GM23338 (cell line): ENCODE measurements at regions not wholly inside any gene's neighbourhood (a gene's known extent, or its start where the extent isn't known, plus 50 kb on each side); places are given as distances from the start of the nearest gene placed in this dataset.

Source experiments
- CREB1 ChIP-seq: fragments of 250-450 bp; sonication (Bioruptor Pico); IDR thresholded peaks from 2 replicates; pipeline ENCODE4 v1.5.0; 2020; ENCODE audit warnings: low read depth, mild to moderate bottlenecking, moderate library complexity
- EZH2 ChIP-seq: fragments of 200-600 bp; sonication (generic); IDR thresholded peaks from one replicate; pipeline ENCODE4 v1.8.0; 2017; ENCODE audit warnings: antibody characterized with exemption, mild to moderate bottlenecking, low read depth; ENCODE audit not compliant: unreplicated experiment
- EZH2phosphoT487 ChIP-seq: fragments of 200-600 bp; sonication (generic); IDR thresholded peaks from one replicate; pipeline ENCODE4 v1.8.1; 2018; ENCODE audit warnings: antibody characterized with exemption; ENCODE audit not compliant: unreplicated experiment
- JUNB ChIP-seq: IDR thresholded peaks from one replicate; pipeline ENCODE4 v1.6.1; 2016; ENCODE audit warnings: antibody characterized with exemption; ENCODE audit not compliant: unreplicated experiment
- NANOG ChIP-seq: IDR thresholded peaks from 2 replicates; pipeline ENCODE4 v1.6.1; 2016; ENCODE audit warnings: antibody characterized with exemption, borderline replicate concordance
- POLR2AphosphoS5 ChIP-seq: IDR thresholded peaks from 2 replicates; pipeline ENCODE4 v1.6.1; 2016; ENCODE audit warnings: antibody characterized with exemption, low read depth
- STAT1 ChIP-seq: IDR thresholded peaks from one replicate; pipeline ENCODE4 v1.6.1; 2016; ENCODE audit warnings: antibody characterized with exemption; ENCODE audit not compliant: unreplicated experiment
- ZNF114 ChIP-seq: fragments of 250-450 bp; sonication (Bioruptor Pico); IDR thresholded peaks from 2 replicates; pipeline ENCODE4 v1.5.0; 2020; ENCODE audit warnings: mild to moderate bottlenecking, moderate library complexity
- TF ChIP-seq, protein P1 (sequence below), 2 experiments: fragments of 200-600 bp in 1 of 2; sonication (generic) in 1 of 2; conservative IDR thresholded peaks; 2 replicates each; pipeline versions ENCODE4 v1.5.1 to v1.6.1; 2016 to 2017; ENCODE audit warnings: antibody characterized with exemption in 2 of 2, low read depth in 2 of 2, mild to moderate bottlenecking in 2 of 2, moderate library complexity in 1 of 2
- TF ChIP-seq, protein P2 (sequence below): IDR thresholded peaks from one replicate; pipeline ENCODE4 v1.6.1; 2018; ENCODE audit warnings: antibody characterized with exemption; ENCODE audit not compliant: unreplicated experiment
- TF ChIP-seq, protein P3 (sequence below): IDR thresholded peaks from 2 replicates; pipeline ENCODE4 v1.6.1; 2016; ENCODE audit warnings: antibody characterized with exemption
- TF ChIP-seq, protein P4 (sequence below): fragments of 250-450 bp; sonication (Bioruptor Pico); IDR thresholded peaks from 2 replicates; pipeline ENCODE4 v1.5.0; 2020; ENCODE audit warnings: mild to moderate bottlenecking, moderate library complexity

DNA sequence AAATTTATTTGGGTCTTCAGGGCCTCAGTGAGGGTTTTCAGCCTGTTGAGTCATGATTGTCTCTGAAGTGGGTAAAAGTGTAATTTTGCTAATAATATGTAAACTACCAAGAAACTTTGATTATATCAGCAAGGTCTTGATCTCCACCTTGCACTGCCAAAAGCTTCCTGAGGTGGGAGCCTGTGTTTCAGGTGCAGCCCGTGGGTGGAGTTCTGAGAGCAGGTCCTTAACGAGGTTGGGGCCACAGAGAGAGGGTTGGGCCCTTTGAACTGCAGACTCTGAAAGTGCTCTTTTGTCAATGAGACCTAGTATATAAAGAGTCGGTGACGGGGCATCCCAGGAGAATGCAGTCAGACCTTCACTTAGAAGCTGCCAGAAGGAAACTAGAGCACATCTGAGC, 129.7 kb upstream of the MAP3K4 start:
- TF ChIP-seq EZH2 (no peak), POLR2AphosphoS5 (no peak), CREB1 (CRISPR knock-in tag) (no peak), EZH2phosphoT487 (no peak), NANOG (no peak), JUNB (no peak), ZNF114 (no peak), STAT1 (no peak)
- TF ChIP-seq, protein P1, sequence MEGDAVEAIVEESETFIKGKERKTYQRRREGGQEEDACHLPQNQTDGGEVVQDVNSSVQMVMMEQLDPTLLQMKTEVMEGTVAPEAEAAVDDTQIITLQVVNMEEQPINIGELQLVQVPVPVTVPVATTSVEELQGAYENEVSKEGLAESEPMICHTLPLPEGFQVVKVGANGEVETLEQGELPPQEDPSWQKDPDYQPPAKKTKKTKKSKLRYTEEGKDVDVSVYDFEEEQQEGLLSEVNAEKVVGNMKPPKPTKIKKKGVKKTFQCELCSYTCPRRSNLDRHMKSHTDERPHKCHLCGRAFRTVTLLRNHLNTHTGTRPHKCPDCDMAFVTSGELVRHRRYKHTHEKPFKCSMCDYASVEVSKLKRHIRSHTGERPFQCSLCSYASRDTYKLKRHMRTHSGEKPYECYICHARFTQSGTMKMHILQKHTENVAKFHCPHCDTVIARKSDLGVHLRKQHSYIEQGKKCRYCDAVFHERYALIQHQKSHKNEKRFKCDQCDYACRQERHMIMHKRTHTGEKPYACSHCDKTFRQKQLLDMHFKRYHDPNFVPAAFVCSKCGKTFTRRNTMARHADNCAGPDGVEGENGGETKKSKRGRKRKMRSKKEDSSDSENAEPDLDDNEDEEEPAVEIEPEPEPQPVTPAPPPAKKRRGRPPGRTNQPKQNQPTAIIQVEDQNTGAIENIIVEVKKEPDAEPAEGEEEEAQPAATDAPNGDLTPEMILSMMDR (conservative IDR thresholded peaks at IDR 0.05; ENCODE audit: low read depth in 2 of 2): peak; percentile 28 to 49
- TF ChIP-seq, protein P2, sequence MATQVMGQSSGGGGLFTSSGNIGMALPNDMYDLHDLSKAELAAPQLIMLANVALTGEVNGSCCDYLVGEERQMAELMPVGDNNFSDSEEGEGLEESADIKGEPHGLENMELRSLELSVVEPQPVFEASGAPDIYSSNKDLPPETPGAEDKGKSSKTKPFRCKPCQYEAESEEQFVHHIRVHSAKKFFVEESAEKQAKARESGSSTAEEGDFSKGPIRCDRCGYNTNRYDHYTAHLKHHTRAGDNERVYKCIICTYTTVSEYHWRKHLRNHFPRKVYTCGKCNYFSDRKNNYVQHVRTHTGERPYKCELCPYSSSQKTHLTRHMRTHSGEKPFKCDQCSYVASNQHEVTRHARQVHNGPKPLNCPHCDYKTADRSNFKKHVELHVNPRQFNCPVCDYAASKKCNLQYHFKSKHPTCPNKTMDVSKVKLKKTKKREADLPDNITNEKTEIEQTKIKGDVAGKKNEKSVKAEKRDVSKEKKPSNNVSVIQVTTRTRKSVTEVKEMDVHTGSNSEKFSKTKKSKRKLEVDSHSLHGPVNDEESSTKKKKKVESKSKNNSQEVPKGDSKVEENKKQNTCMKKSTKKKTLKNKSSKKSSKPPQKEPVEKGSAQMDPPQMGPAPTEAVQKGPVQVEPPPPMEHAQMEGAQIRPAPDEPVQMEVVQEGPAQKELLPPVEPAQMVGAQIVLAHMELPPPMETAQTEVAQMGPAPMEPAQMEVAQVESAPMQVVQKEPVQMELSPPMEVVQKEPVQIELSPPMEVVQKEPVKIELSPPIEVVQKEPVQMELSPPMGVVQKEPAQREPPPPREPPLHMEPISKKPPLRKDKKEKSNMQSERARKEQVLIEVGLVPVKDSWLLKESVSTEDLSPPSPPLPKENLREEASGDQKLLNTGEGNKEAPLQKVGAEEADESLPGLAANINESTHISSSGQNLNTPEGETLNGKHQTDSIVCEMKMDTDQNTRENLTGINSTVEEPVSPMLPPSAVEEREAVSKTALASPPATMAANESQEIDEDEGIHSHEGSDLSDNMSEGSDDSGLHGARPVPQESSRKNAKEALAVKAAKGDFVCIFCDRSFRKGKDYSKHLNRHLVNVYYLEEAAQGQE: no peak
- TF ChIP-seq, protein P3, sequence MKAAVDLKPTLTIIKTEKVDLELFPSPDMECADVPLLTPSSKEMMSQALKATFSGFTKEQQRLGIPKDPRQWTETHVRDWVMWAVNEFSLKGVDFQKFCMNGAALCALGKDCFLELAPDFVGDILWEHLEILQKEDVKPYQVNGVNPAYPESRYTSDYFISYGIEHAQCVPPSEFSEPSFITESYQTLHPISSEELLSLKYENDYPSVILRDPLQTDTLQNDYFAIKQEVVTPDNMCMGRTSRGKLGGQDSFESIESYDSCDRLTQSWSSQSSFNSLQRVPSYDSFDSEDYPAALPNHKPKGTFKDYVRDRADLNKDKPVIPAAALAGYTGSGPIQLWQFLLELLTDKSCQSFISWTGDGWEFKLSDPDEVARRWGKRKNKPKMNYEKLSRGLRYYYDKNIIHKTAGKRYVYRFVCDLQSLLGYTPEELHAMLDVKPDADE: no peak
- TF ChIP-seq, protein P4, sequence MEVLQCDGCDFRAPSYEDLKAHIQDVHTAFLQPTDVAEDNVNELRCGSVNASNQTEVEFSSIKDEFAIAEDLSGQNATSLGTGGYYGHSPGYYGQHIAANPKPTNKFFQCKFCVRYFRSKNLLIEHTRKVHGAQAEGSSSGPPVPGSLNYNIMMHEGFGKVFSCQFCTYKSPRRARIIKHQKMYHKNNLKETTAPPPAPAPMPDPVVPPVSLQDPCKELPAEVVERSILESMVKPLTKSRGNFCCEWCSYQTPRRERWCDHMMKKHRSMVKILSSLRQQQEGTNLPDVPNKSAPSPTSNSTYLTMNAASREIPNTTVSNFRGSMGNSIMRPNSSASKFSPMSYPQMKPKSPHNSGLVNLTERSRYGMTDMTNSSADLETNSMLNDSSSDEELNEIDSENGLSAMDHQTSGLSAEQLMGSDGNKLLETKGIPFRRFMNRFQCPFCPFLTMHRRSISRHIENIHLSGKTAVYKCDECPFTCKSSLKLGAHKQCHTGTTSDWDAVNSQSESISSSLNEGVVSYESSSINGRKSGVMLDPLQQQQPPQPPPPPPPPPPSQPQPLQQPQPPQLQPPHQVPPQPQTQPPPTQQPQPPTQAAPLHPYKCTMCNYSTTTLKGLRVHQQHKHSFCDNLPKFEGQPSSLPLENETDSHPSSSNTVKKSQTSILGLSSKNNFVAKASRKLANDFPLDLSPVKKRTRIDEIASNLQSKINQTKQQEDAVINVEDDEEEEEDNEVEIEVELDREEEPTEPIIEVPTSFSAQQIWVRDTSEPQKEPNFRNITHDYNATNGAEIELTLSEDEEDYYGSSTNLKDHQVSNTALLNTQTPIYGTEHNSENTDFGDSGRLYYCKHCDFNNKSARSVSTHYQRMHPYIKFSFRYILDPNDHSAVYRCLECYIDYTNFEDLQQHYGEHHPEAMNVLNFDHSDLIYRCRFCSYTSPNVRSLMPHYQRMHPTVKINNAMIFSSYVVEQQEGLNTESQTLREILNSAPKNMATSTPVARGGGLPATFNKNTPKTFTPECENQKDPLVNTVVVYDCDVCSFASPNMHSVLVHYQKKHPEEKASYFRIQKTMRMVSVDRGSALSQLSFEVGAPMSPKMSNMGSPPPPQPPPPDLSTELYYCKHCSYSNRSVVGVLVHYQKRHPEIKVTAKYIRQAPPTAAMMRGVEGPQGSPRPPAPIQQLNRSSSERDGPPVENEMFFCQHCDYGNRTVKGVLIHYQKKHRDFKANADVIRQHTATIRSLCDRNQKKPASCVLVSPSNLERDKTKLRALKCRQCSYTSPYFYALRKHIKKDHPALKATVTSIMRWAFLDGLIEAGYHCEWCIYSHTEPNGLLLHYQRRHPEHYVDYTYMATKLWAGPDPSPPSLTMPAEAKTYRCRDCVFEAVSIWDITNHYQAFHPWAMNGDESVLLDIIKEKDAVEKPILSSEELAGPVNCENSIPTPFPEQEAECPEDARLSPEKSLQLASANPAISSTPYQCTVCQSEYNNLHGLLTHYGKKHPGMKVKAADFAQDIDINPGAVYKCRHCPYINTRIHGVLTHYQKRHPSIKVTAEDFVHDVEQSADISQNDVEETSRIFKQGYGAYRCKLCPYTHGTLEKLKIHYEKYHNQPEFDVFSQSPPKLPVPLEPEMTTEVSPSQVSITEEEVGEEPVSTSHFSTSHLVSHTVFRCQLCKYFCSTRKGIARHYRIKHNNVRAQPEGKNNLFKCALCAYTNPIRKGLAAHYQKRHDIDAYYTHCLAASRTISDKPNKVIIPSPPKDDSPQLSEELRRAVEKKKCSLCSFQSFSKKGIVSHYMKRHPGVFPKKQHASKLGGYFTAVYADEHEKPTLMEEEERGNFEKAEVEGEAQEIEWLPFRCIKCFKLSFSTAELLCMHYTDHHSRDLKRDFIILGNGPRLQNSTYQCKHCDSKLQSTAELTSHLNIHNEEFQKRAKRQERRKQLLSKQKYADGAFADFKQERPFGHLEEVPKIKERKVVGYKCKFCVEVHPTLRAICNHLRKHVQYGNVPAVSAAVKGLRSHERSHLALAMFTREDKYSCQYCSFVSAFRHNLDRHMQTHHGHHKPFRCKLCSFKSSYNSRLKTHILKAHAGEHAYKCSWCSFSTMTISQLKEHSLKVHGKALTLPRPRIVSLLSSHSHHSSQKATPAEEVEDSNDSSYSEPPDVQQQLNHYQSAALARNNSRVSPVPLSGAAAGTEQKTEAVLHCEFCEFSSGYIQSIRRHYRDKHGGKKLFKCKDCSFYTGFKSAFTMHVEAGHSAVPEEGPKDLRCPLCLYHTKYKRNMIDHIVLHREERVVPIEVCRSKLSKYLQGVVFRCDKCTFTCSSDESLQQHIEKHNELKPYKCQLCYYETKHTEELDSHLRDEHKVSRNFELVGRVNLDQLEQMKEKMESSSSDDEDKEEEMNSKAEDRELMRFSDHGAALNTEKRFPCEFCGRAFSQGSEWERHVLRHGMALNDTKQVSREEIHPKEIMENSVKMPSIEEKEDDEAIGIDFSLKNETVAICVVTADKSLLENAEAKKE (CRISPR knock-in tag): no peak
